ENCODE measurements at regions not wholly inside any gene's neighbourhood (a gene's known extent, or its start where the extent isn't known, plus 50 kb on each side); places are given as distances from the start of the nearest gene placed in this dataset.
A peak's percentile ranks its signal among the peaks of the same experiment; 100 is the strongest.

DNA sequence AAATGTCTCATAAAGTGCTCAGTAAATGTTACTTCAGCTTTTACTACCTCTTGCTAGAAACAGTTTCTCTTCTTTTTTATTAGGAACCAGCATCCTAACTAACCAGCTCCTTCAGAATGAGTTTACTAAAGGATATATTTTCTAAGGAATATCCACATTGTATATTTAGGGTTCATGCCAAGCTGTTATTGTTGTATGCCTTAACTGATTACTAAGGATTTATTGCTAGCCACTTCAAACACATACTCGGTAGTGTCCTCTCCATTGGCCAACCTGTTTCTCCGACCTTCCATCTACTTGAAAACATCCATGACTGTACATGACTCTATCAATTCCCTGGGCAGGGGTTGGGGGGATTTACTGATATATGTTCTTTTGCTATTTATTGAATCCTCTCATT is 906.3 kb upstream of the SORCS1 start:
- Histone ChIP-seq H3K27me3 (replicated peaks in 1 of 4; ENCODE audit: control insufficient read depth in 3 of 4, extremely low read depth in 1 of 4, insufficient read depth in 3 of 4, low read length in 3 of 4) (no peaks in the 10 kb centered on the region), H4K5ac (ENCODE audit: insufficient read length, low read depth, low read length) (no peak overlapping the region), H3K23ac (ENCODE audit: insufficient read length) (no peak overlapping the region), H3K36me3 (ENCODE audit: control insufficient read depth in 2 of 4, insufficient read depth in 4 of 4, low read length in 3 of 4) (no peaks in the 10 kb centered on the region), H3K4me3 (ENCODE audit: extremely low read depth in 1 of 4, insufficient read depth in 2 of 4, low read depth in 3 of 4, low read length in 4 of 4) (no peak overlapping the region), H2AK5ac (ENCODE audit: low read depth, low read length) (no peak overlapping the region), H2BK15ac (ENCODE audit: low read length) (no peak overlapping the region), H2BK20ac (ENCODE audit: low read length) (no peak overlapping the region), H3K4me1 (replicated peaks in 1 of 4; ENCODE audit: control insufficient read depth in 3 of 4, insufficient read depth in 4 of 4, low read length in 3 of 4) (no peaks in the 10 kb centered on the region), H2AFZ (ENCODE audit: low read length) (no peak overlapping the region), H3K14ac (ENCODE audit: insufficient read length) (peak overlapping the region; percentile 80), H3K56ac (replicated peaks; ENCODE audit: insufficient read length, low read depth, low read length) (no peak overlapping the region), H3K4me2 (ENCODE audit: insufficient read depth in 1 of 2, low read depth in 2 of 2, low read length in 2 of 2) (no peak overlapping the region), H3K23me2 (ENCODE audit: low read depth, low read length) (no peaks in the 10 kb centered on the region), H3K9ac (replicated peaks in 1 of 4; ENCODE audit: extremely low read depth in 1 of 4, low read depth in 3 of 4, low read length in 3 of 4) (no peak overlapping the region), H2BK5ac (ENCODE audit: low read depth, low read length) (no peak overlapping the region), H3K27ac (ENCODE audit: low read depth, low read length) (no peak overlapping the region), H2BK12ac (ENCODE audit: low read depth, low read length) (no peak overlapping the region), H4K91ac (replicated peaks; ENCODE audit: insufficient read length, low read length) (no peak overlapping the region), H4K20me1 (replicated peaks in 1 of 2; ENCODE audit: control insufficient read depth in 1 of 2, insufficient read depth in 2 of 2, low read length in 2 of 2) (no peaks in the 10 kb centered on the region), H3K4ac (replicated peaks; ENCODE audit: insufficient read length, low read depth, low read length) (no peak overlapping the region), H2BK120ac (replicated peaks; ENCODE audit: low read depth, low read length) (no peak overlapping the region), H3K79me1 (ENCODE audit: low read depth, low read length) (no peaks in the 10 kb centered on the region), H3K79me2 (ENCODE audit: control insufficient read depth in 1 of 2, insufficient read depth in 2 of 2, low read length in 2 of 2) (no peaks in the 10 kb centered on the region), H3K9me3 (ENCODE audit: insufficient read depth in 2 of 2, low read depth in 1 of 2, low read length in 1 of 2) (no peaks in the 10 kb centered on the region), H3K18ac (ENCODE audit: extremely low read depth, low read length) (no peak overlapping the region), H4K8ac (ENCODE audit: extremely low read depth, insufficient read depth, low read length) (no peak overlapping the region)
- 94% methylated on average over 2 of the region's 2 CpGs; no CpG with 5 or more reads in 1 of the 2 experiments for WGBS, 2 experiments (ENCODE audit: extremely low coverage in 1 of 2, insufficient coverage in 1 of 2, insufficient read length in 1 of 2, insufficient replicate concordance in 2 of 2, low coverage in 1 of 2, low lambda C conversion rate in 2 of 2, missing lambda C conversion rate in 1 of 2)
- ChIA-PET POLR2A (ENCODE audit: partially characterized antibody) (no interaction called here), CTCF (ENCODE audit: partially characterized antibody) (interaction anchor here (0.6 to 1.3 kb wide), 2 partner anchors 134 to 1251 kb away, joined by 3 read pairs; no protein-coding TSS in a partner anchor)
- DNase-seq (ENCODE audit: low read depth in 1 of 2, low spot score in 2 of 2) (no peak), FAIRE-seq (no peak)
- TF ChIP-seq MAFK (IDR thresholded peaks at IDR 0.05; ENCODE audit: low read depth, low read length) (no peak), RFX5 (IDR thresholded peaks at IDR 0.05; ENCODE audit: borderline replicate concordance, low read depth, low read length) (no peak), CEBPB (IDR thresholded peaks at IDR 0.05; ENCODE audit: low read depth, low read length) (no peak), E2F6 (IDR thresholded peaks at IDR 0.05) (no peak), YY1 (IDR thresholded peaks at IDR 0.05; ENCODE audit: low read depth, low read length) (no peak), ZNF274 (IDR thresholded peaks at IDR 0.05; ENCODE audit: borderline replicate concordance, extremely low read depth, low read length) (no peak), EZH2 (IDR thresholded peaks at IDR 0.05; ENCODE audit: low read depth, low read length, severe bottlenecking) (no peak), ATF2 (IDR thresholded peaks at IDR 0.05; ENCODE audit: low read length) (no peak), FOSL1 (IDR thresholded peaks at IDR 0.05; ENCODE audit: insufficient read depth, low read depth, low read length) (no peak), CBX5 (IDR thresholded peaks at IDR 0.05; ENCODE audit: low read depth, low read length) (no peak), BACH1 (IDR thresholded peaks at IDR 0.05; ENCODE audit: low read length) (no peak), SIX5 (IDR thresholded peaks at IDR 0.05; ENCODE audit: low read depth, low read length) (no peak)
- TF ChIP-seq, protein P1, sequence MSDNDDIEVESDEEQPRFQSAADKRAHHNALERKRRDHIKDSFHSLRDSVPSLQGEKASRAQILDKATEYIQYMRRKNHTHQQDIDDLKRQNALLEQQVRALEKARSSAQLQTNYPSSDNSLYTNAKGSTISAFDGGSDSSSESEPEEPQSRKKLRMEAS (IDR thresholded peaks at IDR 0.05): no peak
